PC-3 (cell line): ENCODE measurements at regions not wholly inside any gene's neighbourhood (a gene's known extent, or its start where the extent isn't known, plus 50 kb on each side); places are given as distances from the start of the nearest gene placed in this dataset.

Experiments
- EZH2phosphoT487 ChIP-seq: fragments of 300-600 bp; sonication (generic); IDR thresholded peaks from 2 replicates; pipeline ENCODE4 v1.6.1; 2018; ENCODE audit warnings: mild to moderate bottlenecking, antibody characterized with exemption, low read length, borderline replicate concordance
- TF ChIP-seq, protein P1 (sequence below): fragments of 300-600 bp; sonication (generic); conservative IDR thresholded peaks from 2 replicates; pipeline ENCODE4 v1.5.1; 2017; ENCODE audit warnings: antibody characterized with exemption, low read depth, mild to moderate bottlenecking, low read length

- TF ChIP-seq, protein P1, sequence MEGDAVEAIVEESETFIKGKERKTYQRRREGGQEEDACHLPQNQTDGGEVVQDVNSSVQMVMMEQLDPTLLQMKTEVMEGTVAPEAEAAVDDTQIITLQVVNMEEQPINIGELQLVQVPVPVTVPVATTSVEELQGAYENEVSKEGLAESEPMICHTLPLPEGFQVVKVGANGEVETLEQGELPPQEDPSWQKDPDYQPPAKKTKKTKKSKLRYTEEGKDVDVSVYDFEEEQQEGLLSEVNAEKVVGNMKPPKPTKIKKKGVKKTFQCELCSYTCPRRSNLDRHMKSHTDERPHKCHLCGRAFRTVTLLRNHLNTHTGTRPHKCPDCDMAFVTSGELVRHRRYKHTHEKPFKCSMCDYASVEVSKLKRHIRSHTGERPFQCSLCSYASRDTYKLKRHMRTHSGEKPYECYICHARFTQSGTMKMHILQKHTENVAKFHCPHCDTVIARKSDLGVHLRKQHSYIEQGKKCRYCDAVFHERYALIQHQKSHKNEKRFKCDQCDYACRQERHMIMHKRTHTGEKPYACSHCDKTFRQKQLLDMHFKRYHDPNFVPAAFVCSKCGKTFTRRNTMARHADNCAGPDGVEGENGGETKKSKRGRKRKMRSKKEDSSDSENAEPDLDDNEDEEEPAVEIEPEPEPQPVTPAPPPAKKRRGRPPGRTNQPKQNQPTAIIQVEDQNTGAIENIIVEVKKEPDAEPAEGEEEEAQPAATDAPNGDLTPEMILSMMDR: no peak
- TF ChIP-seq EZH2phosphoT487: no peak
Measured at GRCh38 chr14:26959437-26959836, 361.6 kb upstream of the NOVA1 start.
